ENCODE measurements at regions not wholly inside any gene's neighbourhood (a gene's known extent, or its start where the extent isn't known, plus 50 kb on each side); places are given as distances from the start of the nearest gene placed in this dataset.

GRCh38 chr1:70826428-70826827 is 221.2 kb downstream of the PTGER3 start (continued):
- TF ChIP-seq SP2 (IDR thresholded peaks at IDR 0.05; ENCODE audit: low read length) (no peak), NRF1 (IDR thresholded peaks at IDR 0.05; ENCODE audit: low read depth, low read length) (no peak), POLR2AphosphoS5 (IDR thresholded peaks at IDR 0.05; ENCODE audit: low read depth, low read length) (no peak), TAF7 (optimal IDR thresholded peaks at IDR 0.05; ENCODE audit: borderline replicate concordance, low read depth, low read length) (no peak), RFX5 (IDR thresholded peaks at IDR 0.05; ENCODE audit: borderline replicate concordance, low read depth, low read length) (no peak)
